IPS DF 6.9 (cell line): ENCODE measurements at regions not wholly inside any gene's neighbourhood (a gene's known extent, or its start where the extent isn't known, plus 50 kb on each side); places are given as distances from the start of the nearest gene placed in this dataset.
"Not testable (repeated sequence)": the region's sequence is repeated elsewhere in the genome, so short reads cannot be mapped to it uniquely, and the experiment has no call there.

Source experiments
- DNase-seq: peaks from one replicate; pipeline ENCODE4 v3.0.0-alpha.2; 2013; ENCODE audit warnings: low read depth, low spot score
- H3K27ac ChIP-seq: one replicate; pipeline ENCODE4 v1.5.1; 2013; ENCODE audit warnings: low read length, control low read depth
- H3K27me3 ChIP-seq: 2 replicates; pipeline ENCODE4 v1.6.1; 2013; ENCODE audit warnings: mild to moderate bottlenecking, low read length; ENCODE audit not compliant: control insufficient read depth, insufficient read depth
- H3K36me3 ChIP-seq: 2 replicates; pipeline ENCODE4 v1.6.1; 2013; ENCODE audit warnings: low read length; ENCODE audit not compliant: control insufficient read depth, insufficient read depth
- H3K4me1 ChIP-seq: 2 replicates; pipeline ENCODE4 v1.6.1; 2013; ENCODE audit warnings: low read length; ENCODE audit not compliant: control insufficient read depth, insufficient read depth
- H3K4me3 ChIP-seq: 2 replicates; pipeline ENCODE4 v1.5.1; 2013; ENCODE audit warnings: mild to moderate bottlenecking, low read length
- H3K9me3 ChIP-seq: 2 replicates; pipeline ENCODE4 v1.6.1; 2013; ENCODE audit warnings: low read length, inconsistent platforms; ENCODE audit not compliant: control insufficient read depth, insufficient read depth
- WGBS: extraction: QIAGEN DNeasy Blood & Tissue Kit; methylation state at CpG from one replicate; pipeline ENCODE4 v1.1.7; 2013; ENCODE audit warnings: mixed read lengths, missing lambda C conversion rate; ENCODE audit not compliant: insufficient read length, insufficient coverage; 5-methylcytosine and 5-hydroxymethylcytosine counted together

- no CpG with 5 or more reads among the region's 3 CpGs for WGBS
- H3K27me3 ChIP-seq = no peaks in the 10 kb centered on the region
- no peak overlapping the region for H3K4me3 ChIP-seq
- H3K9me3 ChIP-seq = no peaks in the 10 kb centered on the region; the same call in 1 of the 2 replicates
- no peak overlapping the region for H3K27ac ChIP-seq
- no peak for DNase-seq
- no peaks in the 10 kb centered on the region for H3K36me3 ChIP-seq
- H3K4me1 ChIP-seq = no peaks in the 10 kb centered on the region
Measured at GRCh38 chr10:33026422-33026821, 68.4 kb upstream of the ITGB1 start.

GRCh38 chr10:33025910-33026309 lies 67.9 kb upstream of the ITGB1 start:
- Histone ChIP-seq H3K9me3 (no peaks in the 10 kb centered on the region; the same call in 1 of the 2 replicates), H3K4me3 (no peak overlapping the region), H3K36me3 (no peaks in the 10 kb centered on the region), H3K27ac (no peak overlapping the region), H3K27me3 (no peaks in the 10 kb centered on the region), H3K4me1 (no peaks in the 10 kb centered on the region)
- no peak for DNase-seq
- WGBS = no CpG with 5 or more reads among the region's 4 CpGs

GRCh38 chr10:33025039-33025438 lies 67.0 kb upstream of the ITGB1 start:
- H3K27me3 ChIP-seq = no peaks in the 10 kb centered on the region
- H3K27ac ChIP-seq = no peak overlapping the region
- DNase-seq = no peak
- no peak overlapping the region for H3K4me3 ChIP-seq
- no CpG with 5 or more reads among the region's 6 CpGs for WGBS
- H3K9me3 ChIP-seq = no peaks in the 10 kb centered on the region
- no peaks in the 10 kb centered on the region for H3K36me3 ChIP-seq
- no peaks in the 10 kb centered on the region for H3K4me1 ChIP-seq

GRCh38 chr10:33022691-33023090 lies 64.7 kb upstream of the ITGB1 start:
- H3K9me3 ChIP-seq = no peaks in the 10 kb centered on the region
- no peak for DNase-seq
- no peaks in the 10 kb centered on the region for H3K36me3 ChIP-seq
- no peak overlapping the region for H3K4me3 ChIP-seq
- H3K27ac ChIP-seq = no peak overlapping the region
- no peaks in the 10 kb centered on the region for H3K27me3 ChIP-seq
- no CpG with 5 or more reads among the region's 3 CpGs for WGBS
- peaks cover 1% of the 10 kb centered on the region; the same call in 1 of the 2 replicates for H3K4me1 ChIP-seq

GRCh38 chr10:33022090-33022489 lies 64.1 kb upstream of the ITGB1 start:
- WGBS = no CpG with 5 or more reads among the region's 4 CpGs
- DNase-seq = no peak

GRCh38 chr10:33016988-33017387 lies 59.0 kb upstream of the ITGB1 start:
- peaks cover 1% of the 10 kb centered on the region; the same call in 1 of the 2 replicates for H3K4me1 ChIP-seq
- no peak for DNase-seq
- H3K27ac ChIP-seq = no peak overlapping the region
- H3K4me3 ChIP-seq = no peak overlapping the region
- no peaks in the 10 kb centered on the region for H3K27me3 ChIP-seq
- no CpG with 5 or more reads among the region's 2 CpGs for WGBS
- H3K36me3 ChIP-seq = no peaks in the 10 kb centered on the region
- no peaks in the 10 kb centered on the region for H3K9me3 ChIP-seq

More at GRCh38 chr10:33022090-33022489, 64.1 kb upstream of the ITGB1 start:
- H3K27me3 ChIP-seq = no peaks in the 10 kb centered on the region
- no peak overlapping the region for H3K4me3 ChIP-seq
- H3K36me3 ChIP-seq = no peaks in the 10 kb centered on the region
- peaks cover 1% of the 10 kb centered on the region; the same call in 1 of the 2 replicates for H3K4me1 ChIP-seq
- no peak overlapping the region for H3K27ac ChIP-seq
- no peaks in the 10 kb centered on the region for H3K9me3 ChIP-seq

GRCh38 chr10:33015761-33016547 lies 57.9 kb upstream of the ITGB1 start:
- WGBS = no CpG with 5 or more reads among the region's 3 CpGs
- H3K27ac ChIP-seq = no peak overlapping the region
- no peaks in the 10 kb centered on the region for H3K36me3 ChIP-seq
- H3K9me3 ChIP-seq = no peaks in the 10 kb centered on the region
- no peak for DNase-seq
- H3K4me1 ChIP-seq = peaks cover 1% of the 10 kb centered on the region; the same call in 1 of the 2 replicates
- H3K4me3 ChIP-seq = no peak overlapping the region
- H3K27me3 ChIP-seq = no peaks in the 10 kb centered on the region

GRCh38 chr10:33013331-33013730 lies 55.3 kb upstream of the ITGB1 start:
- H3K27ac ChIP-seq, H3K4me1 ChIP-seq, H3K36me3 ChIP-seq, H3K27me3 ChIP-seq, DNase-seq, H3K4me3 ChIP-seq, H3K9me3 ChIP-seq: not testable (repeated sequence)
- no CpG with 5 or more reads among the region's 25 CpGs for WGBS

- Histone ChIP-seq H3K36me3 (no peaks in the 10 kb centered on the region), H3K4me1 (no peaks in the 10 kb centered on the region), H3K4me3 (no peak overlapping the region), H3K27ac (no peak overlapping the region), H3K9me3 (no peaks in the 10 kb centered on the region), H3K27me3 (no peaks in the 10 kb centered on the region)
- no CpG with 5 or more reads among the region's 5 CpGs for WGBS
- no peak for DNase-seq
Measured at GRCh38 chr10:33012306-33012705, 54.3 kb upstream of the ITGB1 start.

GRCh38 chr10:33010132-33011037 lies 52.4 kb upstream of the ITGB1 start:
- peak; percentile 45 for DNase-seq
- Histone ChIP-seq H3K36me3 (no peaks in the 10 kb centered on the region), H3K27me3 (no peaks in the 10 kb centered on the region), H3K4me1 (no peaks in the 10 kb centered on the region), H3K27ac (no peak overlapping the region), H3K4me3 (no peak overlapping the region), H3K9me3 (no peaks in the 10 kb centered on the region)
- no CpG with 5 or more reads among the region's 12 CpGs for WGBS
